ENCODE measurements at regions not wholly inside any gene's neighbourhood (a gene's known extent, or its start where the extent isn't known, plus 50 kb on each side); places are given as distances from the start of the nearest gene placed in this dataset.

GRCh38 chr17:34015253-34015652 lies 239.8 kb upstream of the CCL2 start:
- no peak for FAIRE-seq

More at GRCh38 chr17:34015253-34015652, 239.8 kb upstream of the CCL2 start:
- no peak overlapping the region for H3K4me3 ChIP-seq (replicated peaks in 1 of 3; ENCODE audit: insufficient read depth in 1 of 3, low read depth in 1 of 3, low read length in 3 of 3)
- DNase-seq (ENCODE audit: low read depth, low spot score) = no peak
- H3K4me2 ChIP-seq (ENCODE audit: insufficient read depth, low read length) = no peak overlapping the region
- no peak overlapping the region for H3K9ac ChIP-seq (replicated peaks; ENCODE audit: extremely low read depth, insufficient read depth, low read length)
- ChIA-PET CTCF (no interaction called here), POLR2A (no interaction called here)
- H3K27ac ChIP-seq (ENCODE audit: insufficient read depth, low read depth, low read length) = no peak overlapping the region
- H2AFZ ChIP-seq (ENCODE audit: low read depth, low read length) = no peak overlapping the region
- peaks cover 1% of the 10 kb centered on the region for H3K9me3 ChIP-seq (replicated peaks; ENCODE audit: control insufficient read depth, insufficient read depth, low read length)
- BruUV-seq (replicated peaks) = no TSS peak
- no peaks in the 10 kb centered on the region for H3K9me1 ChIP-seq (replicated peaks; ENCODE audit: control insufficient read depth, extremely low read depth, insufficient read depth, low read length)
- no peaks in the 10 kb centered on the region for H4K20me1 ChIP-seq (replicated peaks; ENCODE audit: control insufficient read depth, extremely low read depth, insufficient read depth, low read length)
- no peaks in the 10 kb centered on the region for H3K36me3 ChIP-seq (ENCODE audit: control insufficient read depth in 2 of 2, extremely low read depth in 1 of 2, insufficient read depth in 2 of 2, low read length in 2 of 2)
- H3K79me2 ChIP-seq (ENCODE audit: control insufficient read depth, insufficient read depth, low read length) = no peaks in the 10 kb centered on the region
- dilution Hi-C loops (cut with MboI; ENCODE audit: extremely low pct_ligation_motif_present, low sequenced_read_pairs) = no loop called here
- TF ChIP-seq POLR2A (IDR thresholded peaks at IDR 0.05; ENCODE audit: low read depth, low read length) (no peak), JUN (IDR thresholded peaks at IDR 0.05; ENCODE audit: borderline replicate concordance, insufficient read depth, insufficient read length, low read depth) (no peak), MAX (IDR thresholded peaks at IDR 0.05; ENCODE audit: insufficient read depth, insufficient read length) (no peak), CTCF (IDR thresholded peaks at IDR 0.05; ENCODE audit: extremely low read depth in 1 of 2, insufficient read depth in 1 of 2, low read depth in 1 of 2, low read length in 2 of 2) (no peak), POLR2AphosphoS5 (IDR thresholded peaks at IDR 0.05; ENCODE audit: insufficient read depth, low read depth, low read length) (no peak), GATA2 (IDR thresholded peaks at IDR 0.05; ENCODE audit: insufficient read depth, insufficient read length, low read depth, low read length) (no peak), EZH2 (IDR thresholded peaks at IDR 0.05; ENCODE audit: borderline replicate concordance, low read depth, low read length, severe bottlenecking) (no peak), FOS (IDR thresholded peaks at IDR 0.05; ENCODE audit: borderline replicate concordance, insufficient read depth, low read length) (no peak)
- H3K27me3 ChIP-seq (ENCODE audit: control insufficient read depth in 2 of 2, insufficient read depth in 2 of 2, low read length in 2 of 2) = no peaks in the 10 kb centered on the region
- intact Hi-C loops (cut with micrococcal nuclease) = no loop called here
- H3K4me1 ChIP-seq (ENCODE audit: control insufficient read depth, extremely low read depth, insufficient read depth, low read length) = no peaks in the 10 kb centered on the region

All from endothelial cell of umbilical vein (primary cell).